ENCODE measurements at regions not wholly inside any gene's neighbourhood (a gene's known extent, or its start where the extent isn't known, plus 50 kb on each side); places are given as distances from the start of the nearest gene placed in this dataset.
"Not testable (repeated sequence)": the region's sequence is repeated elsewhere in the genome, so short reads cannot be mapped to it uniquely, and the experiment has no call there.

- no peak for DNase-seq
Measured at GRCh38 chr1:112817555-112818373, 102.6 kb upstream of the PPM1J start.

- DNase-seq: no peak
Measured at GRCh38 chr1:112815376-112815775, 100.2 kb upstream of the PPM1J start.

DNA sequence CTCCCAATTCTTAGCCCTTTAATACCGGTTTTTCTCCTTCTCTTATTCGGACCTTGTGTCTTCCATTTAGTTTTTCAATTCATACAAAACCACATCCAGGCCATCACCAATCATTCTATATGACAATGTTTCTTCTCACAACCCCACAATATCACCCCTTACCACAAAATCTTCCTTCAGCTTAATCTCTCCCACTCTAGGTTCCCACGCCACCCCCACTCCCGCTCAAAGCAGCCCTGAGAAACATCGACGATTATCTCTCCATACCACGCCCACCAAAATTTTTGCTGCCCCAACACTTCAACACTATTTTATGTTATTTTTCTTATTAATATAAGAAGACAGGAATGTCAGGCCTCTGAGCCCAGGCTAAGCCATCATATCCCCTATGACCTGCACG is 99.5 kb upstream of the PPM1J start:
- not testable (repeated sequence) for DNase-seq

- no peak for DNase-seq
Measured at GRCh38 chr1:112808861-112809684, 93.9 kb upstream of the PPM1J start.

DNA sequence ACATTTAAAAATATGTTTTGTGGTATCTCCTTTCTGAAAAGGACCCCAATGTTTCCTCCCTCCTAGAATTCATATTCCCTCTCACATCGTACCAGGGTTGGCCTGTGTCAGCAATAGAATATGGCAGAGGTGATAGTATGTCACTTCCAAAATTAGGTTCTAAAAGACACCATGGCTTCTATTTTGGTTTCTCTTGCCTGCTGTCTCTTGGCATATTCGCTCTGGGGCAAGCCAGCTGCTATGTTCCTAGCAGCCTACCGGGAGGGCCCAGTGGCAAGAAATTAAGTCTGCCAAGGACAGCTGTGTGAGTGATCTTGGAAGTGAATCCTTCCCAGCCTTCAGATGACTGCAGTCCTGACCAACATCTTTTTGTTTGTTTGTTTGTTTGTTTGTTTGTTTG is 92.9 kb upstream of the PPM1J start:
- no peak for DNase-seq

DNA sequence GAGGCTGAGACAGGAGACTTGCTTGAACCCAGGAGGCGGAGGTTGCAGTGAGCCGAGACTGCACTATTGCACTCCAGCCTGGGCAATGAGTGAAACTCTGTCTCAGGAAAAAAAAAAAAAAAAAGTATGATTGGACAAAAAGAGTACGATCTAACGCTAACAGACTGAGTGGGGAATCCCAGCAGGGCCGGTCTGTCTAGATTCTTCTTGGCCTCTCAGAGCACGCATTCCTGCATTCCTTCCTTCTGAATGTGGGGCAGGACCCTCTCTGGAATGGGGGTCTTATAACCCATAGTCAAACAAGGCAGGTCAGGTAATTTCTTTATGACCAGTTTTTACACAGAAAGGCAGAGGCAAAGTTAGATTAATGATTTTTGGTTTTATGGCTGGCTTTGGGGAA is 92.0 kb upstream of the PPM1J start:
- DNase-seq: no peak

GRCh38 chr1:112806090-112806642 is 91.0 kb upstream of the PPM1J start:
- DNase-seq: no peak

DNA sequence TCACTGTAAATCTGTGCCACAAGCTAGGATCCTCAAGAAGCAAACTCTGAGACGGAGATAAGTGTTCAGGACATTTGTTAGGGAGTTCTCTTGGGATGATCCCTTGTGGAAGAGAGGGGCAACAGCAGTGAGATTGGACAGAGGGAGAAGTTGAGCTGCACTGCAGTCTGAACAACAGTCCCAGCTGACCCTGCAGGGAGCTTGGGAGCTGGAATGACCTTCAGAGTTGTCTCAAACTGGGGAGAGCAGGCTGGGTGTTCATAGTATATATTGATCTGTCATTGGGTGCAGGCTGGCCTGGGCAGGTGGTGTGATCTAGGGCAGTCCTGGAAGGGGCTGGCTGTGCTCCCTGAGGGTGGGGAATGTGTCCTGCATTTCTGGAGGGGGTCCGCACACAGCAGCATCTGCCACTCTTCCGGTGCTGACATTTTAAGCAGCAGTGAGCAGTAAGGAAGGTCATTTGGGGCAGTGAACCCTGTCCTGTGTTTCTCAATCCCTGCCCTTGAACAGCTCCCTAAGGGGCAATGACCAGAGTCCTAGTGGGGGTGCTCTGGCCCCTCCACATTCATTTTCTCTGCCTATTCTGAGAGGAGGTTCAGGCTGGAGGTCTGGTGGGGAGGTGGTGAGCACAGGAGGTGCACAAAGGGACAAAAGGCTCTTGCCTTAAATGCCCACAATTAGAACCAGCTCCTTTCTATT is 90.2 kb upstream of the PPM1J start:
- DNase-seq: no peak

GRCh38 chr1:112803906-112804762 is 89.0 kb upstream of the PPM1J start:
- no peak for DNase-seq

GRCh38 chr1:112800289-112800688 is 85.2 kb upstream of the PPM1J start:
- no peak for DNase-seq

DNA sequence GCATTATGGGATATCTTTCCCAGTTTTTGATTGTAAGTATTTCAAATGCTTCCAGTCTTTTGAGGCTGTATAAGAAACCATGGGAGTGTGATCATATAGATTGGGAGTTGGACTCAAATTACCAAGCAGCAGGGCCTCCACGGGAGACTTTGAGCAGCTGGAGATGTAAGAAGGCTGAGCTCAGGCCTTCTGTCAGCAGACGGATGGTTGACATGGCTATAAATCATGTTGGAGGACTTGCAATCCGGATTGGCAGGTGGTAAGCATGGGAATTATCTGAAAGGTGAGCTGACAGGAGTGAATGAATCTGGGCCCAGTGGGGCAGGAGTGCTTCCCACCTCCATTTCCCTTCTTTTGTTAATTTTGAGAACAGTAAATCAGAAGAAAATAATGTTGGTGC is 83.2 kb upstream of the PPM1J start:
- DNase-seq: no peak

DNA sequence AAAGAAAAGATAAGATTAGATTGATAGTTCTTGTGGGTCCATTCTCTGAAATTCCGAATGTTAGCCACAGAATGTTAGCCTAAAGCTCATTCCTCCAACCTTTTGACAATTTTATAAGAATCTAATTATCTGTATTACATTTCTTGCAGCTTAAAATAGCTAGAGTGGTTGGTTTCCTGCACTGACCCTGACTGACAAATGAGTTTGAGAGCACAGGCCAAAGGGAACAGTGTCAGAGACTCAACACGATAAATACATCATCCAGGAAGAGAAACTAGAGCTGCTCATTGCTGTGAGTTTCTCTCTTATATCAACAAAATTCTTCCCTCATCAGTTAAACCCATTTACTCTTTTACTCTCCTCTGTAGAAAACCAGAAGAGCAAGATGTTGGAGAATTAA is 82.1 kb upstream of the PPM1J start:
- DNase-seq: no peak

DNA sequence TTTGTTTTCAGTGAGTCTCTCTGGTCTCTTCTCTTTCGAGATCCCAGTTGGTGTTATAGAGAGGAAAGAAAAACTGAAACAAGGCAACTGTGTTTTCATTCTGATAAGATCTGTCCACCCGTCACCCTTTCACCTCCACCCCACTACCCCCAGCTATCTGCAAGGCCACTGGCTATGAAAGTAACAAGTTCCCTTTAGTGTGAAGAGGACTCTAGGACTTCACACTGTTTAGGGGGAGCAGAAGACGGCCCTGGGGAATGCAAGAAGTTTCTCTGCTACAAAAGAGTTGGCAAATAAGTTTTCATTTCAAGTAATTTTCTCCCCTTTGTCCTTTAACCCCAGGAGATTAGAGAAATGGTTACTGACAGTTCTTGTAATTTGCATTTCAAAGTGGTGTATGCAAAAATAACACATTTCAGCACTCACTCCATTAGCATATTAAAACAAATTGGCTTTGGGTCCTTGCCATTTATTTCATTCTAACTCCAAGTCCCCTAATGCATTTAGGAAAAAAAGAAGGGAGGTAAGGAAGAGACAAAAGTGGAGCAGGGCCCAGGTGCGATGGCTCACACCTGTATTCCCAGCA is 79.6 kb upstream of the PPM1J start:
- DNase-seq: no peak

GRCh38 chr1:112793631-112794565 is 78.8 kb upstream of the PPM1J start:
- DNase-seq: no peak

DNA sequence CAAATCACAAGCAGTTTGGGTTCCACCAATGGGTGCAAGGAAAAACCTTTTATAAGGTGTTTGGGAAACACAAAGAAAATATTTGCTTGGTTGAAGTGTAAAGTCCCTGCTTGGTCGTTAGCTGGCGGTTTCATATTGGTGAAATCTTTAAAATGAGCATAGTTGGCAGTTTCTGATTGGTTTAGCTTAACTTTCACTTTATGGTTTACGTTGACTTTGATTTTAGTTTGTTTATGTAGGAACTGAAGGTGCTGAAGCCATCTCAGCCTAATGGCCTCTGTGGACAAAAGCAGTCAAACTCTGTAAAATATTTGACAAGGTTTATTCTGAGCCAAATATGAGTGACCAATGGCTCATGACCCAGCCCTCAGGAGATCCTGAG is 76.6 kb upstream of the PPM1J start:
- DNase-seq: no peak

- DNase-seq: no peak
Measured at GRCh38 chr1:112790920-112791722, 76.0 kb upstream of the PPM1J start.

GRCh38 chr1:112788561-112788960 is 73.4 kb upstream of the PPM1J start:
- DNase-seq: no peak

DNA sequence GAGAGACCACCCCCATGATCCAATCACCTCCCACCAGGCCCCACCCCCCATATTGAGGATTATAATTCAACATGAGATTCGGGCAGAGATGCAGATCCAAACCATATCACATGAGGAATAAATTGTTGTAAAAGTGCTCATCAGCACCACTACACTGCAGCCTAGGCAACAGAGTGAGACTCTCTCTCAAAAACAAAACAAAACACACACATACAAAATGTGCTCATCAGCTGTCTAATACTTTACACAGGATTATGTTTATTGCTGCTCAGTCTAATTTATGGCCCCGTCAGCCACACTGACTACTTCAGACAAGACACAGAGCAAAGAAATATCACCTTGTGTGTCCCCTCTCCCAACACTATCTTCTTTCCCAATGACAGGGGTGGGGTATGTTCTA is 72.9 kb upstream of the PPM1J start:
- no peak for DNase-seq

DNA sequence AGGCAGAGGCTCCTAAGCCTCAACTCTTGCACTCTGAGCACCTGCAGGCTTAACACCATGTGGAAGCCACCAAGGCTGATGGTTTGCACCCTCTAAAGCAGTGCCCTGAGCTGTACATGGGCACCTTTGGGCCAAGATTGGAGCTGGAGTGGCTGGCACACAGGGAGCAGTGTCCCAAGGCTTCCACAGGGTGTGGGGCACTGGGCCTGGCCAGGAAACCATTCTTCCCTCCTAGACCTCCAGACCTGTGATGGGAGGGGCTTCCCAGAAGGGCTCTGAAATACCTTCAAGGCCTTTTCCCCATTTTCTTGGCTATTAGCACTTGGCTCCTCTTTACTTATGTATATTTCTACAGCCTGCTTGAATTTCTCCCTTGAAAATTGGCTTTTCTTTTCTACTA is 67.9 kb upstream of the PPM1J start:
- no peak for DNase-seq

Data from SIG-M5 (cell line).